SK-N-SH treated with all-trans-retinoic acid at 6 μM for 48 hours (cell line): ENCODE measurements at regions not wholly inside any gene's neighbourhood (a gene's known extent, or its start where the extent isn't known, plus 50 kb on each side); places are given as distances from the start of the nearest gene placed in this dataset.
A peak's percentile ranks its signal among the peaks of the same experiment; 100 is the strongest.

Experiments
- ATAC-seq: fragments of 200-7000 bp; cut with Tn5 transposase; 3 replicates; pipeline ENCODE4 v1.9.1; 2020; ENCODE audit warnings: mild to moderate bottlenecking, moderate library complexity
- ARNTL ChIP-seq: fragments of 450-650 bp; formaldehyde crosslinking; IDR thresholded peaks from 2 replicates; pipeline ENCODE4 v1.5.0; 2020; ENCODE audit warnings: low read depth, mild to moderate bottlenecking, moderate library complexity, borderline replicate concordance
- ESRRG ChIP-seq: fragments of 250-450 bp; sonication (Bioruptor Pico); IDR thresholded peaks from 2 replicates; pipeline ENCODE4 v1.6.1; 2021; ENCODE audit warnings: mild to moderate bottlenecking
- GLIS3 ChIP-seq: fragments of 250-450 bp; sonication (Bioruptor Pico); IDR thresholded peaks from 2 replicates; pipeline ENCODE4 v1.5.0; 2020; ENCODE audit warnings: mild to moderate bottlenecking, moderate library complexity
- ISL1 ChIP-seq: fragments of 250-450 bp; sonication (Bioruptor Pico); IDR thresholded peaks from 2 replicates; pipeline ENCODE4 v2.1.2; 2022; ENCODE audit warnings: mild to moderate bottlenecking, moderate library complexity
- OSR1 ChIP-seq: fragments of 250-450 bp; sonication (Bioruptor Pico); IDR thresholded peaks from 2 replicates; pipeline ENCODE4 v1.8.0; 2022; ENCODE audit warnings: moderate library complexity, mild to moderate bottlenecking, inconsistent platforms
- RARB ChIP-seq: fragments of 250-450 bp; sonication (Bioruptor Pico); IDR thresholded peaks from 2 replicates; pipeline ENCODE4 v1.8.0; 2021; ENCODE audit warnings: mild to moderate bottlenecking, moderate library complexity
- TCF4 ChIP-seq: fragments of 250-450 bp; sonication (Bioruptor Pico); IDR thresholded peaks from 2 replicates; pipeline ENCODE4 v1.8.0; 2021; ENCODE audit warnings: mild to moderate bottlenecking, moderate library complexity, borderline replicate concordance
- TOX ChIP-seq: fragments of 250-450 bp; sonication (Bioruptor Pico); IDR thresholded peaks from 2 replicates; pipeline ENCODE4 v1.8.0; 2021; ENCODE audit warnings: mild to moderate bottlenecking, moderate library complexity, borderline replicate concordance
- ZC3H10 ChIP-seq: fragments of 250-450 bp; sonication (Bioruptor Pico); IDR thresholded peaks from 2 replicates; pipeline ENCODE4 v1.5.1; 2021; ENCODE audit warnings: mild to moderate bottlenecking, moderate library complexity
- ZFP30 ChIP-seq: fragments of 450-650 bp; formaldehyde crosslinking; IDR thresholded peaks from 2 replicates; pipeline ENCODE4 v1.5.0; 2022; ENCODE audit warnings: mild to moderate bottlenecking, moderate library complexity
- ZNF565 ChIP-seq: fragments of 450-650 bp; formaldehyde crosslinking; conservative IDR thresholded peaks from 2 replicates; pipeline ENCODE4 v1.5.0; 2020; ENCODE audit warnings: low read depth, mild to moderate bottlenecking, moderate library complexity
- ZNF70 ChIP-seq: fragments of 450-650 bp; formaldehyde crosslinking; IDR thresholded peaks from 2 replicates; pipeline ENCODE4 v1.5.0; 2020; ENCODE audit warnings: mild to moderate bottlenecking, moderate library complexity
- ZNF8 ChIP-seq: fragments of 450-650 bp; formaldehyde crosslinking; IDR thresholded peaks from 2 replicates; pipeline ENCODE4 v1.5.0; 2020; ENCODE audit warnings: mild to moderate bottlenecking, moderate library complexity
- TF ChIP-seq, protein P1 (sequence below): fragments of 250-450 bp; sonication (Bioruptor Pico); IDR thresholded peaks from 2 replicates; pipeline ENCODE4 v1.8.0; 2021; ENCODE audit warnings: low read depth, mild to moderate bottlenecking, moderate library complexity, borderline replicate concordance
- TF ChIP-seq, protein P2 (sequence below): fragments of 250-450 bp; sonication (Bioruptor Pico); IDR thresholded peaks from 2 replicates; pipeline ENCODE4 v1.5.1; 2020; ENCODE audit warnings: low read depth, mild to moderate bottlenecking, moderate library complexity
- TF ChIP-seq, protein P3 (sequence below): fragments of 250-450 bp; sonication (Bioruptor Pico); IDR thresholded peaks from 2 replicates; pipeline ENCODE4 v1.5.1; 2021; ENCODE audit warnings: mild to moderate bottlenecking, moderate library complexity
- TF ChIP-seq, protein P4 (sequence below): fragments of 250-450 bp; sonication (Bioruptor Pico); IDR thresholded peaks from 2 replicates; pipeline ENCODE4 v1.5.0; 2020; ENCODE audit warnings: mild to moderate bottlenecking, moderate library complexity

DNA sequence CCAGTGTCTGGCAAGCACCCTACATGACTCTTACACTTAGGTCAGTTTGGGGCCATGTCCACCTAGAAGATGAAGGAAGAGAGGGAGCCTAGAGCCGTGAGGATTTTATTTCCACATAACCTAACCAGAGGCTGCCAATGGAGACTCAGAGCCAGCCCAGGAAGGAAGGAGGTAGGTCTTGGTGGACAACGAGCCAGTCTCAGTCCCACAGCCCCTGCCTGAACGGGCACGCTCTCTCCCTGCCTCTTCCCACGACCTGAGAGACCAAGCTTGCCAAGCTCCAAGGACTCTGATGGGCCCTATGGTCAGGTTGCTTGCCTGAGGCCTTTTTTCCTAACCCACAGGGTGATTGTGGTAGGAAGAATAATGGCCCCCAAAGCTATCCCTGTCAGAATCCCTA is 188.4 kb downstream of the TFCP2L1 start (continued):
- TF ChIP-seq, protein P1, sequence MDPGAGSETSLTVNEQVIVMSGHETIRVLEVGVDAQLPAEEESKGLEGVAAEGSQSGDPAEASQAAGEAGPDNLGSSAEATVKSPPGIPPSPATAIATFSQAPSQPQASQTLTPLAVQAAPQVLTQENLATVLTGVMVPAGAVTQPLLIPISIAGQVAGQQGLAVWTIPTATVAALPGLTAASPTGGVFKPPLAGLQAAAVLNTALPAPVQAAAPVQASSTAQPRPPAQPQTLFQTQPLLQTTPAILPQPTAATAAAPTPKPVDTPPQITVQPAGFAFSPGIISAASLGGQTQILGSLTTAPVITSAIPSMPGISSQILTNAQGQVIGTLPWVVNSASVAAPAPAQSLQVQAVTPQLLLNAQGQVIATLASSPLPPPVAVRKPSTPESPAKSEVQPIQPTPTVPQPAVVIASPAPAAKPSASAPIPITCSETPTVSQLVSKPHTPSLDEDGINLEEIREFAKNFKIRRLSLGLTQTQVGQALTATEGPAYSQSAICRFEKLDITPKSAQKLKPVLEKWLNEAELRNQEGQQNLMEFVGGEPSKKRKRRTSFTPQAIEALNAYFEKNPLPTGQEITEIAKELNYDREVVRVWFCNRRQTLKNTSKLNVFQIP (CRISPR knock-in tag), result no peak
- TF ChIP-seq ZNF8 (CRISPR knock-in tag) (no peak), TOX (CRISPR knock-in tag) (no peak), TCF4 (no peak), OSR1 (no peak)
- TF ChIP-seq, protein P2, sequence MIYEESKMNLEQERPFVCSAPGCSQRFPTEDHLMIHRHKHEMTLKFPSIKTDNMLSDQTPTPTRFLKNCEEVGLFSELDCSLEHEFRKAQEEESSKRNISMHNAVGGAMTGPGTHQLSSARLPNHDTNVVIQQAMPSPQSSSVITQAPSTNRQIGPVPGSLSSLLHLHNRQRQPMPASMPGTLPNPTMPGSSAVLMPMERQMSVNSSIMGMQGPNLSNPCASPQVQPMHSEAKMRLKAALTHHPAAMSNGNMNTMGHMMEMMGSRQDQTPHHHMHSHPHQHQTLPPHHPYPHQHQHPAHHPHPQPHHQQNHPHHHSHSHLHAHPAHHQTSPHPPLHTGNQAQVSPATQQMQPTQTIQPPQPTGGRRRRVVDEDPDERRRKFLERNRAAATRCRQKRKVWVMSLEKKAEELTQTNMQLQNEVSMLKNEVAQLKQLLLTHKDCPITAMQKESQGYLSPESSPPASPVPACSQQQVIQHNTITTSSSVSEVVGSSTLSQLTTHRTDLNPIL (CRISPR knock-in tag), result no peak

DNA sequence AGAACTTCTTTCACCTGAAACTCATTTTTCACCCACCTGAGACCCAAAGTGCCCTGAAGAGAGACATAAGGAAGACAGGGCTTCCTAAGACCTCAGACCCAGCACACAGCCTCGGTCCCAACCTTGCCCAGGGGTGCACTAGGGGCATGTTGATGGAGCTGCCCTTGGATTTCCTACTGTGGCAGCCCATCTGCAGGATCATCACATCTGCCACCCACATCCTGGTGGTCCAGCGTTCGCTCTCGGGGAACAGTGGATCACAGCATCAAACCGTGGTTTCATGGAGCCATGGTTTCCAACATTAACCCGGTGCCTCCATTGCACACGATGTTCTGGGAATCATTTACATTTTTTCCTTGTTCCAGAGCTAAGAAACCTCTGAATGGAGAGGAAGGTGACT is 186.4 kb downstream of the TFCP2L1 start:
- ATAC-seq, result no peak
- TF ChIP-seq ZNF70, result no peak
- TF ChIP-seq, protein P3, sequence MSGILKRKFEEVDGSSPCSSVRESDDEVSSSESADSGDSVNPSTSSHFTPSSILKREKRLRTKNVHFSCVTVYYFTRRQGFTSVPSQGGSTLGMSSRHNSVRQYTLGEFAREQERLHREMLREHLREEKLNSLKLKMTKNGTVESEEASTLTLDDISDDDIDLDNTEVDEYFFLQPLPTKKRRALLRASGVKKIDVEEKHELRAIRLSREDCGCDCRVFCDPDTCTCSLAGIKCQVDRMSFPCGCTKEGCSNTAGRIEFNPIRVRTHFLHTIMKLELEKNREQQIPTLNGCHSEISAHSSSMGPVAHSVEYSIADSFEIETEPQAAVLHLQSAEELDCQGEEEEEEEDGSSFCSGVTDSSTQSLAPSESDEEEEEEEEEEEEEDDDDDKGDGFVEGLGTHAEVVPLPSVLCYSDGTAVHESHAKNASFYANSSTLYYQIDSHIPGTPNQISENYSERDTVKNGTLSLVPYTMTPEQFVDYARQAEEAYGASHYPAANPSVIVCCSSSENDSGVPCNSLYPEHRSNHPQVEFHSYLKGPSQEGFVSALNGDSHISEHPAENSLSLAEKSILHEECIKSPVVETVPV (CRISPR knock-in tag), result no peak
- TF ChIP-seq OSR1, result no peak
- no peak for TF ChIP-seq ZC3H10

DNA sequence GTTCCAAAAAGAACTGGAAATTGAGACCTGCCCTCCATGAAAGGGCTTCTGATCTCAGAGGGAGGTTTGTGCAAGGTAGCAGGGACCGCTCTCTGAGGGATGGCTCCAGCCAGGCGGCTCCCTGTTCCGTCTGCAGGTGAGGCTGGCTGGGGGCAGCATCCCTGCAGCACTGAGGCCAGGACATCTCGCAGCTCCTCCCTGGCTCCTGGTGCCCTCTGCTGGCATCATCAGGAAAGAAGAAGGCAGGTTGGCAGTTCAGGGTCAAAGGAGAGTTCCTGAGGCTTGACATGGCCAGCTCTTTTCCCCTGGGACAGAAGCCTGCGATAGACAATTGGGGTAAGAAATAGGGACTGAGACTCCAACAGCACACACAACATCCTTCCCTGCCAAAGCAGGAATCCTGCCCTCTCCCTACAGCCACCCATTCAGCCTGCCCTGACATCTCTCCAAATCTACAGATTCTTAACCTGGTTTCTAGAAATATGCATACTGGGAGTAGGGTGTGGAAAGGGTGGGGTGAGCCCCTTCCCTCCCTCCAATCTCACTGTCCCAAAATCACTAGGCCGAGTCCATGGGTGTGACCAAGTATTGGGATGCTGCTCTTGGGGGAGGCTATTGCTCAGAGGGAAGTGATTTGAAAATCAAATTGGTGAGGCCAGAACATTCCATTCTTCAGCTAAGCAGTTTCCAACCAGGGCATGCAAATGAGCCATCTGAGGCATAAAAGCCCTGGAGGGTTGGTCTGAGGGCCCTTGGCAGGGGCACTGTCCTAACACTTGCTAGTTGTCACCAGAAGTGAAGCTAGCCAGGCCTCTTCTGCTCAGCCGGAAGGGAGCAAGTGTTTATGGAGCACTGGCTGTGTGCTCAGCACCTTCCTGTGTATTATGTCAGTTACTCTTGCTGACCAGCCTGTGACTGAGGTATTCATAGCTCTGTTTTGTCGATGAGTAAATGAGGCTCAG is 185.4 kb downstream of the TFCP2L1 start:
- TF ChIP-seq ARNTL (CRISPR knock-in tag) (no peak), ZC3H10 (no peak), ZFP30 (CRISPR knock-in tag) (no peak), GLIS3 (CRISPR knock-in tag) (no peak), RARB (CRISPR knock-in tag) (no peak), OSR1 (no peak), ZNF8 (CRISPR knock-in tag) (no peak), ZNF565 (CRISPR knock-in tag) (no peak), ESRRG (CRISPR knock-in tag) (no peak), ISL1 (no peak), TOX (CRISPR knock-in tag) (no peak)
- TF ChIP-seq, protein P3 (CRISPR knock-in tag), result no peak
- TF ChIP-seq, protein P4, sequence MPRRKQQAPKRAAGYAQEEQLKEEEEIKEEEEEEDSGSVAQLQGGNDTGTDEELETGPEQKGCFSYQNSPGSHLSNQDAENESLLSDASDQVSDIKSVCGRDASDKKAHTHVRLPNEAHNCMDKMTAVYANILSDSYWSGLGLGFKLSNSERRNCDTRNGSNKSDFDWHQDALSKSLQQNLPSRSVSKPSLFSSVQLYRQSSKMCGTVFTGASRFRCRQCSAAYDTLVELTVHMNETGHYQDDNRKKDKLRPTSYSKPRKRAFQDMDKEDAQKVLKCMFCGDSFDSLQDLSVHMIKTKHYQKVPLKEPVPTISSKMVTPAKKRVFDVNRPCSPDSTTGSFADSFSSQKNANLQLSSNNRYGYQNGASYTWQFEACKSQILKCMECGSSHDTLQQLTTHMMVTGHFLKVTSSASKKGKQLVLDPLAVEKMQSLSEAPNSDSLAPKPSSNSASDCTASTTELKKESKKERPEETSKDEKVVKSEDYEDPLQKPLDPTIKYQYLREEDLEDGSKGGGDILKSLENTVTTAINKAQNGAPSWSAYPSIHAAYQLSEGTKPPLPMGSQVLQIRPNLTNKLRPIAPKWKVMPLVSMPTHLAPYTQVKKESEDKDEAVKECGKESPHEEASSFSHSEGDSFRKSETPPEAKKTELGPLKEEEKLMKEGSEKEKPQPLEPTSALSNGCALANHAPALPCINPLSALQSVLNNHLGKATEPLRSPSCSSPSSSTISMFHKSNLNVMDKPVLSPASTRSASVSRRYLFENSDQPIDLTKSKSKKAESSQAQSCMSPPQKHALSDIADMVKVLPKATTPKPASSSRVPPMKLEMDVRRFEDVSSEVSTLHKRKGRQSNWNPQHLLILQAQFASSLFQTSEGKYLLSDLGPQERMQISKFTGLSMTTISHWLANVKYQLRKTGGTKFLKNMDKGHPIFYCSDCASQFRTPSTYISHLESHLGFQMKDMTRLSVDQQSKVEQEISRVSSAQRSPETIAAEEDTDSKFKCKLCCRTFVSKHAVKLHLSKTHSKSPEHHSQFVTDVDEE, result no peak
- TF ChIP-seq, protein P1 (CRISPR knock-in tag), result no peak
- ATAC-seq, result peak; percentile 73
